Fibroblast of the aortic adventitia (primary cell): ENCODE measurements at regions not wholly inside any gene's neighbourhood (a gene's known extent, or its start where the extent isn't known, plus 50 kb on each side); places are given as distances from the start of the nearest gene placed in this dataset.

Experiments used
- DNase-seq: peaks from one replicate; pipeline ENCODE4 v3.0.0-alpha.2; 2010; ENCODE audit warnings: low read depth
- H3K4me3 ChIP-seq: 2 replicates; pipeline ENCODE4 v1.5.1; 2011; ENCODE audit warnings: low read depth, mild to moderate bottlenecking, control low read depth, low read length, moderate library complexity
- TF ChIP-seq, protein P1 (sequence below): IDR thresholded peaks from 2 replicates; pipeline ENCODE4 v1.5.1; 2011; ENCODE audit warnings: mild to moderate bottlenecking, low read length, control low read depth, inconsistent platforms; ENCODE audit not compliant: insufficient read depth

DNA sequence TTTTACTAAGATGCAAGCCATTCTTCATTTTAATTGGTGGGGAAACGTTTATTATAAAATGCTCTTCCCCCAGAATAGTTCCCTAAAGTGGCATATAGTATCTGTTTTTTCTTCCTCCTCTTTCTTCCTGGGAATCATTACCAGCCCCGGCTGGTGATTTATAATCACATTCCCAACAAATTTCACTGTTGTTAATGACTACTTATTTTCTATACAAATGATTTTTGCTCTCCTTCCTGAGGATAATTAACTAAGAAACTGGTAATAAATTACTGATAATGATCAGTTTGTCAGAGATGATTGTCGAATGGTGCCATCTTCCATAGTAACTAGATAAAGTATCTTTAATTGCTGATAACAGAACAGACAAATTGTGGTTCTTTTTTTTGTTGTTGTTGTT, 785.5 kb upstream of the RBFOX1 start:
- TF ChIP-seq, protein P1, sequence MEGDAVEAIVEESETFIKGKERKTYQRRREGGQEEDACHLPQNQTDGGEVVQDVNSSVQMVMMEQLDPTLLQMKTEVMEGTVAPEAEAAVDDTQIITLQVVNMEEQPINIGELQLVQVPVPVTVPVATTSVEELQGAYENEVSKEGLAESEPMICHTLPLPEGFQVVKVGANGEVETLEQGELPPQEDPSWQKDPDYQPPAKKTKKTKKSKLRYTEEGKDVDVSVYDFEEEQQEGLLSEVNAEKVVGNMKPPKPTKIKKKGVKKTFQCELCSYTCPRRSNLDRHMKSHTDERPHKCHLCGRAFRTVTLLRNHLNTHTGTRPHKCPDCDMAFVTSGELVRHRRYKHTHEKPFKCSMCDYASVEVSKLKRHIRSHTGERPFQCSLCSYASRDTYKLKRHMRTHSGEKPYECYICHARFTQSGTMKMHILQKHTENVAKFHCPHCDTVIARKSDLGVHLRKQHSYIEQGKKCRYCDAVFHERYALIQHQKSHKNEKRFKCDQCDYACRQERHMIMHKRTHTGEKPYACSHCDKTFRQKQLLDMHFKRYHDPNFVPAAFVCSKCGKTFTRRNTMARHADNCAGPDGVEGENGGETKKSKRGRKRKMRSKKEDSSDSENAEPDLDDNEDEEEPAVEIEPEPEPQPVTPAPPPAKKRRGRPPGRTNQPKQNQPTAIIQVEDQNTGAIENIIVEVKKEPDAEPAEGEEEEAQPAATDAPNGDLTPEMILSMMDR: no peak
- H3K4me3 ChIP-seq: no peak overlapping the region
- DNase-seq: no peak

DNA sequence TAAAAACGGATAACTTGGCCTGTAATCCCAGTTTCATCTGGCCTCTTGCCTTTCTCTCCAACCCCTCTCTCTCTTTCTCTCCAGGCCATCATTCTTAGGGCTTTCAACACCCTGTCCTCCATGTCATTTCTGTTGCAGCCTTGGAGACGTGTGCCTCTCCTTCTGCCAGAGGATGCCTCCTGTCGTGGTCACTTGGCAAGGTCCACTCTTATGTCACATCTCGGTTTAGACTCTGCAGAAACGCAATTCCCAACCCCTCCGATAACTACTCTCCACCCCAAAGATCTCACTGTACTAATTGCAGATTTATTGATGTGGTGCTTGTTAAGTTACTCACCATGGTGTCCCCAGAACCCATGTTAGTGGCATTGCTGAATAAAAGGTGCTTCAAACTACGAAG, 787.3 kb upstream of the RBFOX1 start:
- DNase-seq: no peak
- TF ChIP-seq, protein P1: no peak
- no peak overlapping the region for H3K4me3 ChIP-seq

DNA sequence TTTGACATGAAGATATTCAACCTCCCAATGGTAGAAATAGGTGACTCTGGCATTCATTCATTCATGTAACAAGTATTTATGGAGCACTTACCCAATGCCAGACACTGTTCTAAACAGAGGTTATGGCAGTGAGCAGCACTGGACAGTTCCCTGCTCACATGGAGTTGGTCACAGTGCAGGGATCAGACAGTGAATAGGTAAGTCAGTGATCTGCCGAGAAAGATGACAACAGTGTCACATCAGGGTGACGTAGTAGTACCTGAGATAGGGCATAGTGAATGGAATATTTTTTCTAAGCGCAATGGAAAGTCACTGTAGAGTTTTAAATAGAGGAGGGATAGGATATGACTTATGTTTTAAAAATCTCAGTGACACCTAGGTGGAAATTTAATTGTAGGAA, 791.4 kb upstream of the RBFOX1 start:
- H3K4me3 ChIP-seq: no peak overlapping the region
- no peak for DNase-seq
- TF ChIP-seq, protein P1: no peak

DNA sequence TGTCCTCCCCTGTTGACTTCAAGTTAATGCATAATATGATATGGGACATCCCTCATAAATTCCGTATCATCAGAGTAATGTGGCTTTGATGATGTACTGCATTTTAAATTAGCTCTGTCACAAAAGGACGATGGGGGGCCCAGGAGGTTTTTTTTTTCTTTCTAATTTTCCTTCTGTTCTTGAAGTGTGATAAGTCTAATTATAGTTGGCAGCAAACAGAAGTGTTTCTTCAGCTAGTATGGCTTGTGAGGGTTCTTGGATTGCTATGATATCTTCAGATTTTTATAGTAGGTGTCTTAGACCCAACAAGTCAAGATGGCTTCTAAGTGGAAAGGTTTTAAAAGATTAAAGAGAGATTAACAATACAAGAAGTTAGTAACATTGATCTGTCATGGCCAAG, 796.2 kb upstream of the RBFOX1 start:
- DNase-seq: no peak
- TF ChIP-seq, protein P1: no peak
- no peak overlapping the region for H3K4me3 ChIP-seq

DNA sequence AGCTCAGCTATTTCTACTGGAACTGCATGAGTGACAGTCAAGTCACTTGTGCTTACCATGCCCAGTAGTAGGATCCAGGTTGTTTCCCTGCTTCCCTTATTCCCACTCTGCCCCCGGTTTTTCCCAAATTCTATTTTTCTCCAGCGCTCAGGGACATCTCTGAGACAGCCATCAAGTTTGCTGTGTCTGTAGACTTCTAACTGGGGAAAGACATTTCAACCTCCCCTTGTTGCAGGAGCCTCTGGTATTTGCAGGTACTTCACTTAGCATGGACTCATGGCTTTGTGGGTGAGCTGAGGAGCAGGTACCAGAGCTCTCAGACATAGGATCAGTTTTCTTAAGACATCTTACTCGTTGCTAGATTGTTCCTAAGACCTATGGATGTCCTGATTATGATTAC, 801.6 kb upstream of the RBFOX1 start:
- TF ChIP-seq, protein P1: no peak
- H3K4me3 ChIP-seq: no peak overlapping the region
- DNase-seq: no peak

DNA sequence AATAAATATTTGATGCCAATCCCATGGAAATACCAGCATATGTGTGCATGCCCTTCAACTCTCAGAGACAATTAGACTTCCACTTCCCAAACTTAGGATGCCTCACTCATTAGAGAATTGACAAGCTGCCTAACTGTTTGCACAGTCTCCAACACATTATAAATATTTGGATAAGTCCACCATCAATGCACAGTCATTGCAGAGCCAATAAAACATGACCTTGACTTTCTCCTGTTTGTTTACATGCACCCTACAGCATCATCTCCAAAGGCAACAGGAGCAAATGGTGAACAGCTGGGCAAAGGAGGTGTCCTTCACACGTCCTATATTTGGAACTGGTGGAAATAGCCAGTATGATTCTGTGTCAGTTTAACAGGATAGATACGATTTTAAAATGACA, 804.4 kb upstream of the RBFOX1 start:
- DNase-seq: no peak
- TF ChIP-seq, protein P1: no peak
- H3K4me3 ChIP-seq: no peak overlapping the region

DNA sequence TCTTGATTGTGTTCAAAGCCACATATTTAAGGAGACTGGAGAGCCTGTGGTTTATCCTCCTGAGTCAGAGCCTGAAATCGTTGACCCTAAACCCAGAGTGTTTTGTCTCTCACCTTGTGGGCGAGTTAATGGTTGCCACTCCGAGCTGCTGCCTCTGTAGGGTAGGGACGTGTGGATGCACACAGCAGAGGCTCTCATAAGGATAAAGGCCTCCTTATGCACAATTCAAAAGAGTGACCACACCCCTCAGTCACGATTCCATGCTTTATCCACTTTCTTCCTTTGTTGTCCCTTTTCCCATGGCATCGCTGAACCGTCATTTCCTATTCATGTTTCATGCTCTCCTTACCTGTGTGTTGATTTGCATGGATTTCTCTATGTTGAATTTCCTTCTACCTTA, 805.0 kb upstream of the RBFOX1 start:
- TF ChIP-seq, protein P1: no peak
- no peak overlapping the region for H3K4me3 ChIP-seq
- DNase-seq: no peak
